GM12891 (cell line): ENCODE measurements at regions not wholly inside any gene's neighbourhood (a gene's known extent, or its start where the extent isn't known, plus 50 kb on each side); places are given as distances from the start of the nearest gene placed in this dataset.

ENCODE experiments used
- PAX5 ChIP-seq: IDR thresholded peaks from 2 replicates; pipeline ENCODE4 v1.6.1; 2011; ENCODE audit warnings: low read length, moderate library complexity, mild to moderate bottlenecking; ENCODE audit not compliant: insufficient read depth, severe bottlenecking
- POLR2A ChIP-seq: IDR thresholded peaks from 2 replicates; pipeline ENCODE4 v1.6.1; 2011; ENCODE audit warnings: low read depth, low read length, control low read depth
- POLR2AphosphoS5 ChIP-seq: IDR thresholded peaks from 2 replicates; pipeline ENCODE4 v1.6.1; 2011; ENCODE audit warnings: low read depth, low read length, control low read depth
- POU2F2 ChIP-seq: IDR thresholded peaks from 2 replicates; pipeline ENCODE4 v1.6.1; 2011; ENCODE audit warnings: low read depth, mild to moderate bottlenecking, control low read depth, low read length, moderate library complexity
- SPI1 ChIP-seq: IDR thresholded peaks from 2 replicates; pipeline ENCODE4 v1.6.1; 2011; ENCODE audit warnings: low read depth, low read length, control low read depth
- TAF1 ChIP-seq: IDR thresholded peaks from 2 replicates; pipeline ENCODE4 v1.6.1; 2011; ENCODE audit warnings: low read depth, low read length, control low read depth

DNA sequence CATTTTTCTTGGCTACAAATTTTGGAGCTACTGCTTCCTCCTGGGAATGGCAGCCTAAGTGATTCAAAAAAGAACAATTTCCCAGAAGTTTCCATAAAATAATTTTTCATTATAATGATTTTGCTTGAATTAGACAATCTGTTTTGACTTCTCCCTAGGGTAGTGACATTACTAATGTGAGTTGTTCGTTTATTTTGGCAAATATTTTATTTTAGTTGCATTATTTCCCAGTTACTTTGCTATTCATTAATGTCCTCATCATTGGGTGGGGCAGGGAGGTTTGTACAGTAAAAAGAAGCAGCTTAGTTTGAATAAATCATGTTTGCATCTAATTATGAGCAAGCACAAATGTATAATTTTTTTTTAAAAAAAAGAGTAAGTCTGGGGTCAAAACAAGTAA is 686.6 kb downstream of the ROBO2 start:
- no peak for TF ChIP-seq POLR2AphosphoS5
- no peak for TF ChIP-seq POLR2A
- no peak for TF ChIP-seq TAF1
- no peak for TF ChIP-seq POU2F2
- no peak for TF ChIP-seq SPI1
- TF ChIP-seq PAX5: no peak
